NOMO-1 treated with DMSO at 0.1 percent for 48 hours (cell line): ENCODE measurements at regions not wholly inside any gene's neighbourhood (a gene's known extent, or its start where the extent isn't known, plus 50 kb on each side); places are given as distances from the start of the nearest gene placed in this dataset.

Source experiments
- DNase-seq: peaks from one replicate; lab custom pipeline; 2025; ENCODE audit not compliant: unreplicated experiment; lab: John Stamatoyannopoulos, UW

- peak; percentile 49 for DNase-seq
These were observed 116.4 kb downstream of the GADD45G start for GRCh38 chr9:89721176-89721700.

GRCh38 chr9:89721971-89722530, 117.2 kb downstream of the GADD45G start:
- no peak for DNase-seq

DNA sequence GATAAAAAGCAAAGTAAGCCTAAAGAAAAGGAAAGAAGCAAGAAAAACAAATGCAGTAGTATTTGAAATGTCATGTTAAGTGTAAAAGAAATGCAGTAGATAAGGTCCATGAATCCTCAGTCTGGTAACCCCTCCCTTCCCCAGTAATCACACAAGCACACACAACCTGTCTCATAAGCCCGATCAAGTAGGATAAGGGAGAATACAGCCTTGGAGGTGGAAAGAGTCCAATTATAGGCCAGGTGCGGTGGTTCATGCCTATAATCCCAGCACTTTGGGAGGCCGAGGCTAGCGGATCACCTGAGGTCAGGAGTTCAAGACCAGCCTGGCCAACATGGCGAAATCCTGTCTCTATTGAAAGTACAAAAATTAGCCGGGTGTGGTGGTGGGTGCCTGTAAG, 117.9 kb downstream of the GADD45G start:
- DNase-seq, result no peak

GRCh38 chr9:89723469-89724100, 118.8 kb downstream of the GADD45G start:
- no peak for DNase-seq

DNA sequence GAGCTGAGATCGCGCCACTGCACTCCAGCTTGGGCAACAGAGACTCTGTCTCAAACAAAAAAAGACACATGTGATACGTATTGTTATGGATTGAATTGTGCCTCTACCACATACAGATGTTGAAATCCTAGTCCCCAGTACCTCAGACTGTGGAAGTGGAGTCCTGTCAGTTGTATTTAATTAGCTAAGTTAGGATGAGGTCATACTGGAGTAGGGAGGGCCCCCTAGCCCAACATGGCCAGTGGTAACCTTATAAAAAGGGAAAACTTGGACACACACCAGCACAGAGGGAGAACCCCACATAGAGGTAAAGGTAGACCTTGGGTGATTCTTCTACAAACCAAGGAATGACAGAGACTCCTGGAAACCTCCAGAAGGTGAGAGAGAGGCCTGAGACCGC, 119.8 kb downstream of the GADD45G start:
- no peak for DNase-seq

GRCh38 chr9:89725271-89725670, 120.5 kb downstream of the GADD45G start:
- DNase-seq, result no peak

- no peak for DNase-seq
These were observed 125.2 kb downstream of the GADD45G start for GRCh38 chr9:89729954-89730530.

GRCh38 chr9:89730715-89731114, 125.9 kb downstream of the GADD45G start:
- DNase-seq, result no peak

DNA sequence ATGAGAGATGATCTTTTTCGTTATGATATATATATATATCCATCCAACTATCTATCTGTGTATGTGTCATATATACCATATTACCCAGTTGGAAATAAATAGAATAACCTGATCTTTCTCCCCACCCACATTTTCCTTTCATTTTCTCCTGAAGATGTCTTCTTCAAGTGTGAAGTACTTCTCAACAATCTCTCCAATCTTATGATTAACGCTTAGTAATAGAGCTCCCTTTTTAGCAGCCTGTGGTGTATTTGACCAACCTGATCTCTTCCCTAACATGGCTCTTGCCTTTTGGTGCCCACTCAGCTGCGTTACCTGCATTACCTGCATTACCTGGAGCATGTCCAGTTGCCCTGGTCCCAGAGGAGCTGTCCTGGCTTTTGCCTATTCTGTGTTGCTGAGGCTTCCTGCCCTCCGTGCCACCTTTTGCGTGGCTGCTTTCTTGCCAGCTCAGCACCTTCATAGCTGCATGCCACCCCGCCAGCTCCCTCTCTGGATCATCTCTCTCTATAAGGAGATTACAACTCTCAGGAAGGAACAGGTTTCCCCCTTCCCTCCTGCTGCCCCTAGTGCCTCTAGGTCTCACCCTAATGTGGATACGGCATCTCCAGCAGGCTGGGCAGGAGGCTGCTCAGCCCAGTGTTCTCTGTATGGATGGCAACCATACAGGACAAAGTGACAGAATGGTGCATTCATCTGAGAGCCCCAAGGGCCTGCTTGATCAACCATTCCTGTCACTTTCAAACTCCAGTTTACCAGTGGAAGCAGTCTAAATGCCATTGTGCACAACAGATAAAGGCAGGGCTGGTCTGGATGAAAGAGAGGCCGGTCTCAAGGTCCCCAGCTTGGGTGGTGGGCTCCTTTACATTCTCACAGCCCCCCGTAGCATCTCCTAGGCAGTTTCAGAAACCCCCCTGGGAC, 126.7 kb downstream of the GADD45G start:
- no peak for DNase-seq

GRCh38 chr9:89732295-89732938, 127.6 kb downstream of the GADD45G start:
- DNase-seq, result no peak

- DNase-seq, result no peak
These were observed 128.1 kb downstream of the GADD45G start for GRCh38 chr9:89732939-89733324.

DNA sequence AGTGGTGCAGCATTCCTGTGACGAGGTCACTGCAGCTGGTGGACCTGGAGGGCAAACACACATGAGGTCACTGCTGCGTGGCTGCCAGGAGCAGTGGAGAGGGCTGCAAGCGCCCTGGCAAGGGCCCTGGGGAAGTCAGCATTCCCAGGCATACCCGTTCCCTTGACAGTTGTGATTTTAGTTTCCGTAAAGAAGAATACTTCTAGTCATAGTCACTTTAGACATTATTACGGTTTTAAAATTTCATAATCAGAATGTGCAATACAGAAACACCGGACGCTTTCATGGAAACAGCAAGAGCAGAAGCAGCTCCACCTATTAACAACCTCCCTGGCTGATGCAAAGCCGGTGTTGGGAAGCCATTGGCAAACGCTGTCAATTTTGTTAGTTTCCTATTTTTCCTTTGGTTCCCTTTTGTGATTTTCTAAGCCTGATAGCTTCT, 129.8 kb downstream of the GADD45G start:
- DNase-seq, result peak; percentile 69

- no peak for DNase-seq
These were observed 133.5 kb downstream of the GADD45G start for GRCh38 chr9:89738137-89738932.

DNA sequence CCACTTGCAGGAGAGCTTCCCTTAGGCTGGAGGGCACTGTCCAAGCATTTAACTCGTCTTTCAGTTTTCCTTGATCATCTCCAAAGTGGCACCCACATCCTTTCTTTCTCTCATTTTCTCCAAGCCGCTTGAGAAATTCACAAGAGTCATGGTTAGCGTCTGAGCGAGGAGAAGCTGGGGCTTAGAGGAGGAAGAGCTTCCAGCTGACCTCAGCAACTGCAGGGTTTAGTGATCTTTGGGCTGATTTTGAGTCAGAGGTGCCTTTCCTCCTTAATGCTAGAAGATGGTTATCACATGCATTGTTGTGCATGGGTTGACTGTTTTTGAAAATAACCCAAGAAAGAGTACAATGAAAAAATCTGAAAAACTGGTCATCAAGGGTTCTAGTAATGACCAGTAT, 134.7 kb downstream of the GADD45G start:
- no peak for DNase-seq

DNA sequence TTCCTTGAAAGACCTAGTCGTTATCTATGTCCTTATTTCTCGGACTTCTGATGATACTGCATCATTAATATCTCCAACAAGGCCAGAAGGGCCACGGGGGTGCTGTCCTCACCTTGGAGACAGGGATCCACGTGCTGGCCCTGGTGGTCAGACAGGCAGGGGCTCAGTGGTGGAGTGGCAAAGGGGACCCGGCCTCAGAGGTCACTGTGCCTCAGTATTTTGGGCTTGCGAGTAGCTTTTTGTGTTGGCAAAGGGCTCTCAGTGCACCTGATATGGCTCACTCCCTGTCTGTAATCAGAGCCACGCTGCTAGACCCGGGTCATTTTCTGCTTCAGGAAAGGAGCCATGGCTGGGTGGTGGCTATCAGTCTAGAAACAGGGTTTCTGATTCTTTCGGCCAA, 135.1 kb downstream of the GADD45G start:
- DNase-seq, result no peak

GRCh38 chr9:89740722-89741121, 135.9 kb downstream of the GADD45G start:
- no peak for DNase-seq

GRCh38 chr9:89742660-89743059, 137.8 kb downstream of the GADD45G start:
- DNase-seq, result peak; percentile 6

GRCh38 chr9:89743216-89743572, 138.4 kb downstream of the GADD45G start:
- no peak for DNase-seq

DNA sequence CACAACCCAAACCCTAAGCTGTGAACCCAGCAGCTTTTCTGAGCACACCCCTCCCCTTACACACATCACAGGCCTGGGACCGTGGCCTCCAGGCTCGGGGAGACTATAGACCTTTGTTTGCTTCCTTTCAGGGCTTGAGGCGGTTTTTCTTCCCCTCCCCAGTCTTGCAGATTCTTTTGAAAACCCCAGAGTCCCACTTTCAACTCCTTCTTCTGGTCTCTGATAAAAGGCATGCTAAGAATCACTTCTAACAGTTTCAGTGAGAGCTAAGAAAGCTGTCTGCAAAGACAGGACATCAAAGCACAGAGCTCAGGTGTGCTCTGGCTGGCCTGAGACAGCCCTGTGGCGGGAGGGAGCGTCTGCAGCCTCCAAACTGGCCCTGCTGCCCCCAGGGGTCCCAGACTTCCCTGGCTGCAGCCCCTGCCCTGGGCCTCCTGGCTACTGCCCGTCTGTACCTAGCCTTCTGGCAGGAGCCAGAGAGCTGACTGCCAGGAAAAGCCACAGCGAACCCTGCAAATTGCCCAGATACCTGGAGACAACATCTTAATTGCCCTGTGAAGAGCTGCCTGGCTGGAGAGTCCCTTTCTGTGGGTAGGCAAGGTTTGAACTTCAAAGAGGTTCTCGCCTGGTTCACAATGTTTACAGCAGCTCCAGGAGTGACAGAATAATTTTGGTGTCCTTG, 138.9 kb downstream of the GADD45G start:
- DNase-seq, result no peak

GRCh38 chr9:89744255-89744648, 139.4 kb downstream of the GADD45G start:
- DNase-seq, result no peak
